Peyer's patch (tissue), 4 donors: ENCODE measurements at regions not wholly inside any gene's neighbourhood (a gene's known extent, or its start where the extent isn't known, plus 50 kb on each side); places are given as distances from the start of the nearest gene placed in this dataset.

ENCODE experiments used
- POLR2A ChIP-seq, 2 donors: fragments of 450-650 bp; IDR thresholded peaks; one replicate each; pipeline ENCODE4 v1.5.1; 2017; ENCODE audit warnings: antibody characterized with exemption in 2 of 2, mild to moderate bottlenecking in 2 of 2, moderate library complexity in 2 of 2
- TF ChIP-seq, protein P1 (sequence below), 6 experiments: fragments of 450-650 bp in 4 of 6; fragments of 200-600 bp in 2 of 6; sonication (generic) in 1 of 6; IDR thresholded peaks; one replicate each; pipeline ENCODE4 v1.5.1; 2017 to 2019; ENCODE audit warnings: antibody characterized with exemption in 6 of 6, mild to moderate bottlenecking in 3 of 6, moderate library complexity in 1 of 6

DNA sequence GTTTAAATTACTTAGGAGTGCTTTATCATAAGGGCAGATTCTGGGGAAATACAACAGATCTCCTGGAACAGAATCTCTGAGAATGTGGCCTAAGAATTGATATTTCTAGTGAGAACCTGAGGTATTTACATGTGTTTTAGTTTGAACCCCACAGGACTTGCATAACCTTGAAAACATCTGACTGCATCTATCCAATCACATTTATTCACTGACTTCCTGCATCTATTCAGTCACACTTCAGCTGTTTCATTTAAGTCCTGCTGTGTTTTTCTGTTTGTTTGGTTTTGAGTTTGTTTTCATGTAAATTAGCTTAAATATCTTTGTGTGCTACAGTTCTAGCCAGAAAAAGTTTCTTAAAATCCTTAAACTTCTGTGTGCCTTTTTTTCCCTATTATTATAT, 1260.7 kb downstream of the PLA2G4A start:
- TF ChIP-seq, protein P1, sequence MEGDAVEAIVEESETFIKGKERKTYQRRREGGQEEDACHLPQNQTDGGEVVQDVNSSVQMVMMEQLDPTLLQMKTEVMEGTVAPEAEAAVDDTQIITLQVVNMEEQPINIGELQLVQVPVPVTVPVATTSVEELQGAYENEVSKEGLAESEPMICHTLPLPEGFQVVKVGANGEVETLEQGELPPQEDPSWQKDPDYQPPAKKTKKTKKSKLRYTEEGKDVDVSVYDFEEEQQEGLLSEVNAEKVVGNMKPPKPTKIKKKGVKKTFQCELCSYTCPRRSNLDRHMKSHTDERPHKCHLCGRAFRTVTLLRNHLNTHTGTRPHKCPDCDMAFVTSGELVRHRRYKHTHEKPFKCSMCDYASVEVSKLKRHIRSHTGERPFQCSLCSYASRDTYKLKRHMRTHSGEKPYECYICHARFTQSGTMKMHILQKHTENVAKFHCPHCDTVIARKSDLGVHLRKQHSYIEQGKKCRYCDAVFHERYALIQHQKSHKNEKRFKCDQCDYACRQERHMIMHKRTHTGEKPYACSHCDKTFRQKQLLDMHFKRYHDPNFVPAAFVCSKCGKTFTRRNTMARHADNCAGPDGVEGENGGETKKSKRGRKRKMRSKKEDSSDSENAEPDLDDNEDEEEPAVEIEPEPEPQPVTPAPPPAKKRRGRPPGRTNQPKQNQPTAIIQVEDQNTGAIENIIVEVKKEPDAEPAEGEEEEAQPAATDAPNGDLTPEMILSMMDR (IDR thresholded peaks at IDR 0.05): no peak
- TF ChIP-seq POLR2A (IDR thresholded peaks at IDR 0.05): no peak
